Cardiac fibroblast (primary cell): ENCODE measurements at regions not wholly inside any gene's neighbourhood (a gene's known extent, or its start where the extent isn't known, plus 50 kb on each side); places are given as distances from the start of the nearest gene placed in this dataset.

Experiments used
- DNase-seq, 2 donors: peaks; one replicate each; pipeline versions ENCODE4 v3.0.0 to v3.0.0-alpha.2; 2010; ENCODE audit warnings: low read depth in 2 of 2
- H3K4me3 ChIP-seq, 2 donors: replicated peaks in 1 of 2; 1 replicate in 1 of 2; 2 replicates in 1 of 2; pipeline ENCODE4 v1.5.1; 2011; ENCODE audit warnings: low read depth in 2 of 2, low read length in 2 of 2, mild to moderate bottlenecking in 2 of 2, moderate library complexity in 1 of 2
- TF ChIP-seq, protein P1 (sequence below): IDR thresholded peaks from one replicate; pipeline ENCODE4 v1.5.1; 2011; ENCODE audit warnings: low read depth, mild to moderate bottlenecking, low read length, inconsistent platforms

GRCh38 chr13:73514208-73514607, 455.4 kb downstream of the KLF5 start:
- H3K4me3 ChIP-seq, result no peak overlapping the region
- TF ChIP-seq, protein P1, sequence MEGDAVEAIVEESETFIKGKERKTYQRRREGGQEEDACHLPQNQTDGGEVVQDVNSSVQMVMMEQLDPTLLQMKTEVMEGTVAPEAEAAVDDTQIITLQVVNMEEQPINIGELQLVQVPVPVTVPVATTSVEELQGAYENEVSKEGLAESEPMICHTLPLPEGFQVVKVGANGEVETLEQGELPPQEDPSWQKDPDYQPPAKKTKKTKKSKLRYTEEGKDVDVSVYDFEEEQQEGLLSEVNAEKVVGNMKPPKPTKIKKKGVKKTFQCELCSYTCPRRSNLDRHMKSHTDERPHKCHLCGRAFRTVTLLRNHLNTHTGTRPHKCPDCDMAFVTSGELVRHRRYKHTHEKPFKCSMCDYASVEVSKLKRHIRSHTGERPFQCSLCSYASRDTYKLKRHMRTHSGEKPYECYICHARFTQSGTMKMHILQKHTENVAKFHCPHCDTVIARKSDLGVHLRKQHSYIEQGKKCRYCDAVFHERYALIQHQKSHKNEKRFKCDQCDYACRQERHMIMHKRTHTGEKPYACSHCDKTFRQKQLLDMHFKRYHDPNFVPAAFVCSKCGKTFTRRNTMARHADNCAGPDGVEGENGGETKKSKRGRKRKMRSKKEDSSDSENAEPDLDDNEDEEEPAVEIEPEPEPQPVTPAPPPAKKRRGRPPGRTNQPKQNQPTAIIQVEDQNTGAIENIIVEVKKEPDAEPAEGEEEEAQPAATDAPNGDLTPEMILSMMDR, result no peak
- DNase-seq, result no peak

DNA sequence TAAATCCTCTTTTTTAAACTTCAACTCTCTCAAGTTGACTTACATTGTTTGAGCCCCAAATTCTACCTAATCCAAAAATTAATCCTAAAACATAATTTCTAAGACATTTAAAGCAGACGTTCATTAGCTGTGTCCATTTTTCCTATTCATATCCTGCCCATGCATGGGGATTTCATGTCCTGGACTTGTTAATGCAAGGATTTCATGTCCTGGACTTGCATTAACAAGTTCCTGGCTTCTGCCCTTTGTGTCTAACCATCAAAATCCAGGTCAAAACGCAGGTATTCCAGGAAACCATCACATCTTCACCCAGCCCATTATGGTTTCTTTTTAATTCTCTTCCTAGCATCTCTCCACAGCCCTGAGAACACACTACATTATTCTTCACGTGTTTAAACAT, 454.9 kb downstream of the KLF5 start:
- TF ChIP-seq, protein P1, result no peak
- no peak for DNase-seq
- H3K4me3 ChIP-seq, result no peak overlapping the region

DNA sequence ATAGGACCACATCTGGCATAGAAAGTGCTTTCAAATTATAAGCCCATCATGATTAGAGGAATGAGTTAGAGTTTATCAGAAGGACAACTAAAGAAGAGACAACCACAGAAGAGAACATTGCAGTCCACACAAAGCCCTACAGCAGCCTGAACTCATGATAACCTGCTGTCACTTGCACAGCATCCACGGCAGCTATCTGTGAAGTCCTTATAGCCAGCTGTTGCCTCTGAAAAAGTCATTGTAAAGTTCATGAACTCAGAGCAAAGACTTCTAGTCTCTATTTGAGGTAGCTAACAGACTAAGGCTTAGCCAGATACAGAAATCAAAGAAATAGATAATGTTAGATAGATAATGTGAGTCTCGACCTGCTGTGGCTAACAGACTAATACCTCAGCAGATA, 450.0 kb downstream of the KLF5 start:
- TF ChIP-seq, protein P1, result no peak
- DNase-seq, result no peak
- no peak overlapping the region for H3K4me3 ChIP-seq

GRCh38 chr13:73505376-73505890, 446.6 kb downstream of the KLF5 start:
- TF ChIP-seq, protein P1, result no peak
- no peak overlapping the region for H3K4me3 ChIP-seq
- DNase-seq, result peak in 1 of 2 donors; percentile 25

GRCh38 chr13:73499695-73500094, 440.9 kb downstream of the KLF5 start:
- no peak overlapping the region for H3K4me3 ChIP-seq
- TF ChIP-seq, protein P1, result no peak
- DNase-seq, result no peak

DNA sequence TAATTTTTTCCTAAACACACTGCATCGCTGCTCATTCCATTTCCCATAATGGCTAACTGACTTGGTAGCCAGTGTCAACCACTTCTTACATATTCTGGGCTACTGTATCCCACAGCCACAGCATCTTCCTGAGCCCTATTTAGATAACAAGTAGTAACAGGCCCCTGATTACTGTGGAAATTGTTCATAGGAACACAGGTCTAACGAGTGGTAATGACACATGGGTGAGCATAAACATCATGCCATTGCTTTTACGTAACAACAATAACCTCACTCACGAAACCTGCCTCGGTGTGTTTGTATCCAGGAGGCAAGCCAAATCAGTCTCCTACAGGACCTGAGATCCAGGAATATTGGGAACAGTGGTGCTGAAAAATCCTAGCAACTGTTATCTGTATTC, 438.6 kb downstream of the KLF5 start:
- TF ChIP-seq, protein P1, result no peak
- no peak for DNase-seq

GRCh38 chr13:73496711-73497110, 437.9 kb downstream of the KLF5 start:
- peak in 1 of 2 donors; percentile 18 for DNase-seq
- no peak overlapping the region for H3K4me3 ChIP-seq
- TF ChIP-seq, protein P1, result no peak

More for the DNA sequence above, 438.6 kb downstream of the KLF5 start:
- no peak overlapping the region for H3K4me3 ChIP-seq
